SU-DHL-6 (cell line): ENCODE measurements at regions not wholly inside any gene's neighbourhood (a gene's known extent, or its start where the extent isn't known, plus 50 kb on each side); places are given as distances from the start of the nearest gene placed in this dataset.

Experiments
- H2AFZ ChIP-seq: fragments of 200-600 bp; sonication (generic); 2 replicates; pipeline ENCODE4 v1.6.1; 2014; ENCODE audit warnings: low read depth, mild to moderate bottlenecking, moderate library complexity, mixed read lengths, antibody characterized with exemption, low read length; ENCODE audit not compliant: severe bottlenecking
- H3F3A ChIP-seq: fragments of 200-600 bp; shearing (Covaris generic); 2 replicates; pipeline ENCODE4 v1.6.0; 2016; ENCODE audit warnings: antibody characterized with exemption, mild to moderate bottlenecking; ENCODE audit not compliant: insufficient read depth
- H3K27ac ChIP-seq: fragments of 200-600 bp; sonication (generic); 2 replicates; pipeline ENCODE4 v1.5.1; 2016; ENCODE audit warnings: low read depth, mild to moderate bottlenecking, low read length, moderate library complexity, mixed read lengths
- H3K27me3 ChIP-seq: fragments of 200-600 bp; sonication (generic), shearing (Covaris generic); 2 replicates; pipeline ENCODE4 v1.6.0; 2014; ENCODE audit warnings: mild to moderate bottlenecking, low read length
- H3K36me3 ChIP-seq: fragments of 200-600 bp; sonication (generic); 2 replicates; pipeline ENCODE4 v1.6.1; 2014; ENCODE audit warnings: mild to moderate bottlenecking, low read length, mixed read lengths
- H3K4me2 ChIP-seq: fragments of 300-600, 200-600 bp; shearing (Covaris generic), sonication (generic); 2 replicates; pipeline ENCODE4 v1.6.0; 2014; ENCODE audit warnings: low read length, low read depth, mild to moderate bottlenecking; ENCODE audit not compliant: poor library complexity, severe bottlenecking
- H3K4me3 ChIP-seq: fragments of 200-600 bp; sonication (generic); 2 replicates; pipeline ENCODE4 v1.5.1; 2014; ENCODE audit warnings: antibody characterized with exemption, low read length, mild to moderate bottlenecking, mixed read lengths; ENCODE audit not compliant: insufficient read depth, poor library complexity, severe bottlenecking
- H3K79me2 ChIP-seq: fragments of 200-600 bp; sonication (generic); 2 replicates; pipeline ENCODE4 v1.6.1; 2014; ENCODE audit warnings: mild to moderate bottlenecking, low read length, moderate library complexity; ENCODE audit not compliant: insufficient read depth
- H3K9ac ChIP-seq: fragments of 200-600 bp; sonication (generic); 2 replicates; pipeline ENCODE4 v1.7.0; 2014; ENCODE audit warnings: mild to moderate bottlenecking, low read length
- H3K9me2 ChIP-seq: fragments of 200-600 bp; sonication (generic); replicated peaks from 2 replicates; pipeline ENCODE4 v1.6.1; 2014; ENCODE audit warnings: low read length; ENCODE audit not compliant: insufficient read depth
- H3K9me3 ChIP-seq: fragments of 200-600 bp; sonication (generic); 2 replicates; pipeline ENCODE4 v1.6.1; 2014; ENCODE audit warnings: low read length, mixed read lengths; ENCODE audit not compliant: insufficient read depth
- H4K20me1 ChIP-seq: fragments of 200-600 bp; sonication (generic); 2 replicates; pipeline ENCODE4 v1.6.1; 2014; ENCODE audit warnings: low read depth, mild to moderate bottlenecking, antibody characterized with exemption, low read length, moderate library complexity, mixed read lengths
- EZH2phosphoT487 ChIP-seq: fragments of 200-600 bp; sonication (generic), shearing (Covaris generic); conservative IDR thresholded peaks from 2 replicates; pipeline ENCODE4 v1.6.1; 2018; ENCODE audit warnings: mild to moderate bottlenecking, antibody characterized with exemption, low read length, moderate library complexity, mixed read lengths
- TF ChIP-seq, protein P1 (sequence below): fragments of 200-600 bp; sonication (generic); IDR thresholded peaks from one replicate; pipeline ENCODE4 v1.5.1; 2017; ENCODE audit warnings: antibody characterized with exemption, mild to moderate bottlenecking, low read length, moderate library complexity; ENCODE audit not compliant: insufficient read depth, poor library complexity, severe bottlenecking

DNA sequence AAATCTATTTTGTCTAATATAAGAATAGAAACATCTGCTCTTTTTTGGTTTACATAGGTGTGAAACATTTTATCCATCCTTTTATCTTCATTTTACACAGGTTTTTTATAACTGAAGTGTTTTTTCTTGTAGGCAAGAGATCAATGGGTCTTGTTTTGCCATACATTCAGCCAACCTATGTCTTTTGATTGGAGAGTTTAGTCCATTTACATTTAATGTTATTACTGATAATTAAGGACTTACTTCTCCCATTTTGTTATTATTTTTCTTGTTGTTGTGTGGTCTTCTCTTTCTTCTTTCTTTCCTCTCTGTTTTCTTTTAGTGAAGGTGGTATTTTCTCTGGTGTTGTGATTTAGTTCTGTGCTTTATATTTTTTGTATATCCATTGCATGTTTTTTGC is 785.3 kb downstream of the ARAP2 start:
- no peaks in the 10 kb centered on the region for H3K9me3 ChIP-seq
- H3K27ac ChIP-seq, result no peak overlapping the region
- H3K4me3 ChIP-seq, result no peak overlapping the region
- H2AFZ ChIP-seq, result no peak overlapping the region
- no peak overlapping the region for H3K9ac ChIP-seq
- H3K4me2 ChIP-seq, result no peak overlapping the region
- no peaks in the 10 kb centered on the region for H3K9me2 ChIP-seq
- no peaks in the 10 kb centered on the region for H4K20me1 ChIP-seq
- no peaks in the 10 kb centered on the region for H3K27me3 ChIP-seq
- no peaks in the 10 kb centered on the region for H3F3A ChIP-seq
- no peaks in the 10 kb centered on the region for H3K79me2 ChIP-seq
- TF ChIP-seq, protein P1, sequence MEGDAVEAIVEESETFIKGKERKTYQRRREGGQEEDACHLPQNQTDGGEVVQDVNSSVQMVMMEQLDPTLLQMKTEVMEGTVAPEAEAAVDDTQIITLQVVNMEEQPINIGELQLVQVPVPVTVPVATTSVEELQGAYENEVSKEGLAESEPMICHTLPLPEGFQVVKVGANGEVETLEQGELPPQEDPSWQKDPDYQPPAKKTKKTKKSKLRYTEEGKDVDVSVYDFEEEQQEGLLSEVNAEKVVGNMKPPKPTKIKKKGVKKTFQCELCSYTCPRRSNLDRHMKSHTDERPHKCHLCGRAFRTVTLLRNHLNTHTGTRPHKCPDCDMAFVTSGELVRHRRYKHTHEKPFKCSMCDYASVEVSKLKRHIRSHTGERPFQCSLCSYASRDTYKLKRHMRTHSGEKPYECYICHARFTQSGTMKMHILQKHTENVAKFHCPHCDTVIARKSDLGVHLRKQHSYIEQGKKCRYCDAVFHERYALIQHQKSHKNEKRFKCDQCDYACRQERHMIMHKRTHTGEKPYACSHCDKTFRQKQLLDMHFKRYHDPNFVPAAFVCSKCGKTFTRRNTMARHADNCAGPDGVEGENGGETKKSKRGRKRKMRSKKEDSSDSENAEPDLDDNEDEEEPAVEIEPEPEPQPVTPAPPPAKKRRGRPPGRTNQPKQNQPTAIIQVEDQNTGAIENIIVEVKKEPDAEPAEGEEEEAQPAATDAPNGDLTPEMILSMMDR, result no peak
- no peak for TF ChIP-seq EZH2phosphoT487
- 0 out of 2 replicates have a peak, but pooled peaks cover 2% of the 10 kb centered on the region for H3K36me3 ChIP-seq

- Histone ChIP-seq H3F3A (no peaks in the 10 kb centered on the region), H3K79me2 (no peaks in the 10 kb centered on the region), H4K20me1 (no peaks in the 10 kb centered on the region), H3K9me3 (no peaks in the 10 kb centered on the region), H3K4me2 (no peak overlapping the region), H3K27me3 (no peaks in the 10 kb centered on the region), H3K9me2 (no peaks in the 10 kb centered on the region), H3K9ac (no peak overlapping the region), H3K4me3 (no peak overlapping the region), H2AFZ (no peak overlapping the region), H3K27ac (no peak overlapping the region), H3K36me3 (0 out of 2 replicates have a peak, but pooled peaks cover 2% of the 10 kb centered on the region)
- no peak for TF ChIP-seq EZH2phosphoT487
- TF ChIP-seq, protein P1, result no peak
Measured at GRCh38 chr4:35461931-35462659, 782.2 kb downstream of the ARAP2 start.

DNA sequence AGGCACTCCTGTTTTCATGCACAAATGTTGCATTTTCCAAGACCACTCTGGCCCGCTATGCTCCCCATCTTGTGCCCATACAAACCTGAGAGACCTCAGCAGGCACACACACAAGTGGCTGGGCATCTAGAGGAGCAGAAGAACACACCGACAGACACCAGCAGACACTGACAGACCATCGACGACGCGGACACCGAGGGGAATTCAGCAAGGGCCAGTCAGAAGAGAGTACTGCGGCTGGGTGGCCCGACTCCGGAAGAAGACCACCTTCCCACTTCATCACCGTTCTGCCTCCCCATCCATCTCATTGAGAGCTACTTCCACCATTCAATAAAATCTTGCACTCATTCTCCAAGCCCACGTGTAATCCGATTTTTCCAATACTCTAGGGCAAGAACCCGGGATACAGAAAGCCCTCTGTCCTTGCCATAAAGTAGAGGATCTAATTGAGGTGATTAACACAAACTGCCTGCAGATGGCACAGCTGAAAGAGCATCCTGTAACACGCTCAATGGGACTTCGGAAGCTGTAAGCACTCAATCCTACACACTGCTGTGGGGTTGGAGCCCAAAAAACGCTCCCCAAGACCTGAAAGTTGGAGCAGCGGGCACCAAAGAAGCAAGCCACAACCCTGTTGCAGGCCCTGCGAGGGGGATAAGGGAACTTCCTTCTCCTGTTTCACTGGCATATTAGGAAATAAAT is 780.9 kb downstream of the ARAP2 start:
- 0 out of 2 replicates have a peak, but pooled peaks cover 2% of the 10 kb centered on the region for H3K36me3 ChIP-seq
- TF ChIP-seq, protein P1, result no peak
- no peak for TF ChIP-seq EZH2phosphoT487
- H3K9me3 ChIP-seq, result no peaks in the 10 kb centered on the region
- peak overlapping the region; percentile 66 for H2AFZ ChIP-seq
- no peaks in the 10 kb centered on the region for H3K79me2 ChIP-seq
- no peaks in the 10 kb centered on the region for H4K20me1 ChIP-seq
- H3F3A ChIP-seq, result no peaks in the 10 kb centered on the region
- no peak overlapping the region for H3K9ac ChIP-seq
- no peaks in the 10 kb centered on the region for H3K9me2 ChIP-seq
- no peak overlapping the region for H3K27ac ChIP-seq
- no peaks in the 10 kb centered on the region for H3K27me3 ChIP-seq
- H3K4me2 ChIP-seq, result no peak overlapping the region
- no peak overlapping the region for H3K4me3 ChIP-seq
